Activated CD8-positive, alpha-beta T cell treated with anti-CD3 and anti-CD28 coated beads for 36 hours (primary cell): ENCODE measurements at regions not wholly inside any gene's neighbourhood (a gene's known extent, or its start where the extent isn't known, plus 50 kb on each side); places are given as distances from the start of the nearest gene placed in this dataset.
"Not testable (repeated sequence)": the region's sequence is repeated elsewhere in the genome, so short reads cannot be mapped to it uniquely, and the experiment has no call there.

Experiments used
- ATAC-seq: fragments of 200-7000 bp; cut with Tn5 transposase; one replicate; pipeline ENCODE4 v1.10.0; 2021; ENCODE audit warnings: mild to moderate bottlenecking, moderate library complexity
- CTCF ChIA-PET: fragments of 350-600 bp; sonication (Branson Sonifier 250); formaldehyde crosslinking; loops from one replicate; lab custom pipeline; 2021; ENCODE audit warnings: antibody characterized with exemption; lab: Charles Lee
- POLR2A ChIA-PET: fragments of 350-600 bp; sonication (Branson Sonifier 250); formaldehyde crosslinking; loops from one replicate; lab custom pipeline; 2021; ENCODE audit warnings: antibody characterized with exemption; lab: Charles Lee
- DNase-seq: peaks from one replicate; pipeline ENCODE4 v3.0.0-alpha.2; 2020
- H3K27ac Mint-ChIP-seq: one replicate; pipeline ENCODE4 v1.8.0; 2021; ENCODE audit warnings: mild to moderate bottlenecking, mixed read lengths
- H3K27me3 Mint-ChIP-seq: one replicate; pipeline ENCODE4 v1.8.0; 2021; ENCODE audit warnings: mixed read lengths
- H3K36me3 Mint-ChIP-seq: one replicate; pipeline ENCODE4 v1.8.0; 2021; ENCODE audit warnings: low read depth, mixed read lengths
- H3K4me1 Mint-ChIP-seq: one replicate; pipeline ENCODE4 v1.8.0; 2021; ENCODE audit warnings: low read depth, mixed read lengths
- H3K4me3 Mint-ChIP-seq: one replicate; pipeline ENCODE4 v1.8.0; 2021; ENCODE audit warnings: mild to moderate bottlenecking, moderate library complexity, mixed read lengths
- H3K9me3 Mint-ChIP-seq: one replicate; pipeline ENCODE4 v1.8.0; 2021; ENCODE audit warnings: mixed read lengths
- intact Hi-C: fragments of 100-400 bp; cut with micrococcal nuclease; formaldehyde crosslinking; loops from one replicate; pipeline ENCODE4 v1.10.0; 2022
- TF ChIP-seq, protein P1 (sequence below): fragments of 200-600 bp; IDR thresholded peaks from one replicate; pipeline ENCODE4 v1.8.0; 2022; ENCODE audit warnings: antibody characterized with exemption, mild to moderate bottlenecking

DNA sequence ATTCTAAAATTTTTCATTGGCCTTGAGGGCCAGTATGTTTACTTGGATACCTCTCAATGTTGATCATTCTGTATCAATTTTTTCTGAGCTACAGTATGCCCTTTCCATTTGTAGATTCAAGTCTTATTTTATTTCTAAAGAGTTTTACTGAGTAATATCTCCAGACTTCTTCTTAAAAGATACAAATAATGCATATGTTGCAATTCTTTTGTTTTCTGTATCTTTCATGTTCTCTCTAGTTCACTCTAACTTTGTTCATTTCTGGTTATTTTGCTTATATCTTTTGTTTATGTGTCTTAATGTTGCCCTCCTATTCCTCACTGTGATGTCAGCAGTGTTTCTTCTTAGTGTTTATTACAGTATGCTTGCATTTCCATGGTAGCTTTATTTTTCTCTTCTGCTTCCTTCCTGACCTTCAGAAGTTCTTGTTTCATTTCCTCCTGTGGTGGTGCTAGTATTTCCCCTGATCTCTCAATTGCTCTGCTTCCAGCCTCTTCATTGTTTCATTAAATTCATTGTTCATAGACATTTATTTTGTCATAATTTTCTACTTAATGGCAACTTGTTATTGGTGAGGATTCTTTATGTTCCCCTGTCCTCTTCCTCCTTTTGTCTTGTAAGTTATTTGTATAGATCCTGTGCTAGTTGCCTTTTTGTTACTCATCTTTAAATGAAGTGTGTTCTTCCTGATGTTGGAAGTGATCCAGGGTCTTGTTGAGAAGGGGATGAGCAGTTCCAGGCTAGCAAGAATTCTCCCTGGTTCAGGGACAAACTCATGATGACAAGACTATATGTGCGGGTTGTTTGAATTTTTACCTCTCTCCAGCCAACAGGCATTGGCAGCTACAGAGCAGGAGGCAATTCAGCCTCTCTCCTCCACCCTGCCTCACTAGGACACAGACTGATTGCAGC, 160.8 kb downstream of the DEPDC1B start:
- intact Hi-C loops = no loop called here
- CTCF ChIA-PET = no interaction called here
- Mint-ChIP-seq H3K36me3 (no peaks in the 10 kb centered on the region), H3K9me3 (no peaks in the 10 kb centered on the region), H3K4me3 (no peak overlapping the region), H3K27ac (no peak overlapping the region), H3K4me1 (peaks cover 25% of the 10 kb centered on the region), H3K27me3 (no peaks in the 10 kb centered on the region)
- POLR2A ChIA-PET = no interaction called here
- DNase-seq (no peak), ATAC-seq (peak; percentile 37)
- TF ChIP-seq, protein P1, sequence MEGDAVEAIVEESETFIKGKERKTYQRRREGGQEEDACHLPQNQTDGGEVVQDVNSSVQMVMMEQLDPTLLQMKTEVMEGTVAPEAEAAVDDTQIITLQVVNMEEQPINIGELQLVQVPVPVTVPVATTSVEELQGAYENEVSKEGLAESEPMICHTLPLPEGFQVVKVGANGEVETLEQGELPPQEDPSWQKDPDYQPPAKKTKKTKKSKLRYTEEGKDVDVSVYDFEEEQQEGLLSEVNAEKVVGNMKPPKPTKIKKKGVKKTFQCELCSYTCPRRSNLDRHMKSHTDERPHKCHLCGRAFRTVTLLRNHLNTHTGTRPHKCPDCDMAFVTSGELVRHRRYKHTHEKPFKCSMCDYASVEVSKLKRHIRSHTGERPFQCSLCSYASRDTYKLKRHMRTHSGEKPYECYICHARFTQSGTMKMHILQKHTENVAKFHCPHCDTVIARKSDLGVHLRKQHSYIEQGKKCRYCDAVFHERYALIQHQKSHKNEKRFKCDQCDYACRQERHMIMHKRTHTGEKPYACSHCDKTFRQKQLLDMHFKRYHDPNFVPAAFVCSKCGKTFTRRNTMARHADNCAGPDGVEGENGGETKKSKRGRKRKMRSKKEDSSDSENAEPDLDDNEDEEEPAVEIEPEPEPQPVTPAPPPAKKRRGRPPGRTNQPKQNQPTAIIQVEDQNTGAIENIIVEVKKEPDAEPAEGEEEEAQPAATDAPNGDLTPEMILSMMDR = no peak

DNA sequence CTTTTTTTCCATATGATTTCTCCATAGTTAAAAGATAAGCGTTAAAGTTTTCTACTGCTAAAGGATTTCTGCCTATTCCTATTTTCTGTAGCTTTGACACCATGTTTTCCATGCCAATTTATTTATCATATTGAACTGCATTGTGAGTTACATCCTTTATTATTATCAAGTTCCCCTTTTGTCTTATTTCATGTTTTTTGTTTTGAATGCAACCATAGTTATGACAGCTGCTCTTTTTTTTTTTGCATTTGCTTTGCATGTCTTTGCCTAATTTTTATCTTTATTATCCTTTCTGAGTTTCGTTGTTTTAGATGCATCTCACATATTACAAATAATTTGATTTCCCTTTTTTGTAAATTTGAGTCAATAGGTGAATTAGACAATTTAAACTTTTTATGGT, 161.5 kb downstream of the DEPDC1B start:
- H3K4me1 Mint-ChIP-seq = peaks cover 25% of the 10 kb centered on the region
- CTCF ChIA-PET = no interaction called here
- H3K4me3 Mint-ChIP-seq = no peak overlapping the region
- TF ChIP-seq, protein P1 = no peak
- POLR2A ChIA-PET = no interaction called here
- DNase-seq = no peak
- H3K27ac Mint-ChIP-seq = no peak overlapping the region
- H3K27me3 Mint-ChIP-seq = no peaks in the 10 kb centered on the region
- H3K36me3 Mint-ChIP-seq = no peaks in the 10 kb centered on the region
- intact Hi-C loops = no loop called here
- no peaks in the 10 kb centered on the region for H3K9me3 Mint-ChIP-seq
- no peak for ATAC-seq

DNA sequence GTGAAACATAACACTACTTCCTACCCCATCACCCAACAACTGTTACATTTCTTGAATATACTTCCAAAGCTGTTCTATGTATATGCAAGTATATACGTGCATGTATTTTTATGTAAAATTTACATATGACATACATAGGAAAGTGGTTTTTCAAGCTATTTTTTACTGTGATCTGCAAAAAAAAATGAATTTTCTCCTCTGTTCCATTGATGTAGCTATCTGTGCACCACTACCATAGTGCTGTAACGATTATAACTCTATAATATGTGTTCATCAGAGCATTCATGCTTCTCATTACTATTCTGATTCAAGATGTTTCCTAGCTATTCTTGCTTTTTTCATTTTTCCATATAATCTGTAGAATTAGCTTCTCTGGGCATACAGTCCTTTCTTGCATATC, 164.0 kb downstream of the DEPDC1B start:
- H3K9me3 Mint-ChIP-seq = no peaks in the 10 kb centered on the region
- H3K36me3 Mint-ChIP-seq = no peaks in the 10 kb centered on the region
- DNase-seq (no peak), ATAC-seq (no peak)
- ChIA-PET POLR2A (no interaction called here), CTCF (no interaction called here)
- TF ChIP-seq, protein P1 = no peak
- H3K4me1 Mint-ChIP-seq = peaks cover 14% of the 10 kb centered on the region
- H3K27ac Mint-ChIP-seq = no peak overlapping the region
- H3K27me3 Mint-ChIP-seq = no peaks in the 10 kb centered on the region
- H3K4me3 Mint-ChIP-seq = no peak overlapping the region
- intact Hi-C loops = no loop called here

DNA sequence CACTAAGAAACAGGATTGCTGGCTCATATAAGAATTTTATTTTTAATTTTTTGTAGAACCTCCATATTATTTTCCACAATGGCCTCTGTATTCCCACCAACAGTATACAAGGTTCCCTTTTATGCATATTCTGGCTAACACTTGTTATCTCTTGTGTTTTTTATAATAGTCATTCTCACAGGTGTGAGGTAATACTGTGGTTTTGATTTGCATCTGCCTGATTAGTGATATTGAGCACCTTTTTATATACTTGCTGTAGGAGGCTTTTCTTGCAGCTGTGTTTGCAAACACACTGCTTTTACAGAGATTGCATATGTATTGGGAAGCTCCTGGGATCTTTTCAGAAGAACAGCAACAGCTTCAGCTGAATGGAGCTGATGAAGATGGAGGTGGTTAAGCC, 164.8 kb downstream of the DEPDC1B start:
- no peak overlapping the region for H3K4me3 Mint-ChIP-seq
- ATAC-seq (no peak), DNase-seq (no peak)
- intact Hi-C loops = no loop called here
- TF ChIP-seq, protein P1 = no peak
- H3K27me3 Mint-ChIP-seq = no peaks in the 10 kb centered on the region
- no peak overlapping the region for H3K27ac Mint-ChIP-seq
- no peaks in the 10 kb centered on the region for H3K9me3 Mint-ChIP-seq
- POLR2A ChIA-PET = no interaction called here
- H3K36me3 Mint-ChIP-seq = no peaks in the 10 kb centered on the region
- CTCF ChIA-PET = no interaction called here
- H3K4me1 Mint-ChIP-seq = peaks cover 8% of the 10 kb centered on the region

DNA sequence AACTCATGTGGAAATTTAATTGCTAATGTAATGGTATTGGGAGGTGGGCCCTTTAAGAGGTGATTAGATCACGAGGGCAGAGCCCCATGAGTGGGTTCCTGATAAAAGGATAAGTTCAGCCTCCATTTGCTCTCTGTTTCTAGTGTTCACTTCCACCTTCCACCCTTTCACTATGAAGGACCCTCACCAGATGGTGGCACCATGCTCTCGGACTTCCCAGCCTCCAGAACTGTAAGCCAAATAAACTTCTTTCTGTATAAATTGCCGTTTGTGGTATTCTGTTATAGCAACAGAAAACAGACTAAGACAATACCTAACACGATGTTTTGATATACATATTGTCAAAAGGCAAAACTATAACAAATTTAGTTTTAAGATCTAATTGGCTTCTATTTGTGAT, 166.2 kb downstream of the DEPDC1B start:
- no peaks in the 10 kb centered on the region for H3K36me3 Mint-ChIP-seq
- H3K4me1 Mint-ChIP-seq = no peaks in the 10 kb centered on the region
- DNase-seq = no peak
- TF ChIP-seq, protein P1 = no peak
- no peaks in the 10 kb centered on the region for H3K9me3 Mint-ChIP-seq
- H3K4me3 Mint-ChIP-seq = no peak overlapping the region
- no peaks in the 10 kb centered on the region for H3K27me3 Mint-ChIP-seq
- no peak overlapping the region for H3K27ac Mint-ChIP-seq
- no peak for ATAC-seq
- ChIA-PET POLR2A (no interaction called here), CTCF (no interaction called here)
- intact Hi-C loops = no loop called here

DNA sequence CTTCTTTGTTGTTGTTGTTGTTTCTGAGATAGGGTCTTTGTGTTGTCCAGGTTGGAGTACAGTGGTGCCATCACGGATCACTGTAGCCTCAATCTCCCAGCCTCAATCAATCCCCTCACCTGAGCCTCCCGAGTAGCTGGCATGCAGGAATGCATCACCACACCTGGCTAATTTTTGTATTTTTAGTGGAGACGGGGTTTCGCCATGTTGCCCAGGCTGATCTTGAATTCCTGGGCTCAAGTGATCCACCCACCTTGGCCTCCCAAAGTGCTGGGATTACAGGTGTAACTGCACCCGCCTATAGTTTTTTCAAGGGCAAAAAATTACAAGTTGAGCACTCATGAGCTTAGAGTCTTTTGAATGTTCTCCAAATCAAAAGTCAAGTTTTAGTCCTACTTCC, 167.2 kb downstream of the DEPDC1B start:
- intact Hi-C loops, CTCF ChIA-PET, DNase-seq, ATAC-seq, H3K36me3 Mint-ChIP-seq, H3K27me3 Mint-ChIP-seq, H3K4me3 Mint-ChIP-seq, H3K27ac Mint-ChIP-seq, POLR2A ChIA-PET, H3K4me1 Mint-ChIP-seq, H3K9me3 Mint-ChIP-seq: not testable (repeated sequence)

DNA sequence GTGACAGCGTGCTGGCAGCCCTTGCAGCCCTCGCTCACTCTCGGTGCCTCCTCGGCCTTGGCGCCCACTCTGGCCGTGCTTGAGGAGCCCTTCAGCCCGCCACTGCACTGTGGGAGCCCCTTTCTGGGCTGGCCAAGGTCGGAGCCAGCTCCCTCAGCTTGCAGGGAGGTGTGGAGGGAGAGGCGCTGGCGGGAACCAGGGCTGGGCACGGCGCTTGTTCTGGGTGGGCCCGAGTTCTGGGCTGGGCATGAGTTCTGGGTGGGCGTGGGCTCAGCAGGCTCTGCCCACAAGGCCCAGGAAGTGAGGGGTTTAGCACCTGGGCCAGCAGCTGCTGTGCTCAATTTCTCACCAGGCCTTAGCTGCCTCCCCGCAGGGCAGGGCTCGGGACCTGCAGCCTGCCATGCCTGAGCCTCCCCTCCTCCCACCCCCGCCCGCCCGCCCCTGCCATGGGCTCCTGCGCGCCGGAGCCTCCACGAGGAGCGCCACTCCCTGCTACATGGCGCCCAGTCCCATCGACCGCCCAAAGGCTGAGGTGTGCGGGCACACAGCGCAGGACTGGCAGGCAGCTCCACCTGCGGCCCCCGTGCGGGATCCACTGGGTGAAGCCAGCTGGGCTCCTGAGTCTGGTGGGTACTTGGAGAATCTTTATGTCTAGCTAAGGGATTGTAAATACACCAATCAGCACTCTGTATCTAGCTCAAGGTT, 169.7 kb downstream of the DEPDC1B start:
- H3K27me3 Mint-ChIP-seq, ATAC-seq, H3K36me3 Mint-ChIP-seq, CTCF ChIA-PET, H3K9me3 Mint-ChIP-seq, intact Hi-C loops, DNase-seq, H3K4me1 Mint-ChIP-seq, POLR2A ChIA-PET, H3K4me3 Mint-ChIP-seq, H3K27ac Mint-ChIP-seq: not testable (repeated sequence)
